H7 (cell line): ENCODE measurements at regions not wholly inside any gene's neighbourhood (a gene's known extent, or its start where the extent isn't known, plus 50 kb on each side); places are given as distances from the start of the nearest gene placed in this dataset.

Experiments
- DNase-seq: peaks from one replicate; pipeline ENCODE4 v3.0.0; 2012
- H3K27me3 ChIP-seq: 2 replicates; pipeline ENCODE4 v1.6.0; 2011; ENCODE audit warnings: mild to moderate bottlenecking, low read length; ENCODE audit not compliant: control insufficient read depth, insufficient read depth
- H3K36me3 ChIP-seq: replicated peaks from 2 replicates; pipeline ENCODE4 v1.5.1; 2011; ENCODE audit warnings: low read length; ENCODE audit not compliant: control insufficient read depth, insufficient read depth
- H3K4me3 ChIP-seq: 2 replicates; pipeline ENCODE4 v1.5.1; 2011; ENCODE audit warnings: low read depth, mild to moderate bottlenecking, control low read depth, low read length, moderate library complexity; ENCODE audit not compliant: insufficient read depth

DNA sequence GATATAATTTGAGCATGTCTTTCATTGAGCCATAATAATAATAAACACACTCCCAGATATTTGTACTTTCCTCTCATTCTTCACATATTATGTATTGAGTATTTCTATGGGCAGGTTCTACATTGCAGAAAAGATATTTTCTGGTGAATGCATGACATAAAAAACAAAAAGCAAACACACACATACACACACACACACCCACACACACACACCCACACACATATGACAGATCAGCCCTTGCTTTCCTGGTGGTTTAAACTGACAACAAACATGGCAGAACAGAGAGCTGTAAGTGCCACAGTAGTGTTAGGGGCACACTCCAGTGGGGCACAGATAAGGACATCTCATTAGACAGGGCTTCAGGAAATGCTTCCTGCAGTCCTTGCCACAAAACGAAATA, 123.3 kb upstream of the LSM8 start:
- H3K36me3 ChIP-seq = no peaks in the 10 kb centered on the region
- no peaks in the 10 kb centered on the region for H3K27me3 ChIP-seq
- no peak for DNase-seq
- H3K4me3 ChIP-seq = no peak overlapping the region

GRCh38 chr7:118061386-118061785, 122.6 kb upstream of the LSM8 start:
- no peaks in the 10 kb centered on the region for H3K36me3 ChIP-seq
- H3K27me3 ChIP-seq = no peaks in the 10 kb centered on the region
- H3K4me3 ChIP-seq = no peak overlapping the region
- no peak for DNase-seq

- no peak overlapping the region for H3K4me3 ChIP-seq
- no peak for DNase-seq
- H3K36me3 ChIP-seq = no peaks in the 10 kb centered on the region
- H3K27me3 ChIP-seq = no peaks in the 10 kb centered on the region
Measured at GRCh38 chr7:118072893-118073674, 110.9 kb upstream of the LSM8 start.

- Histone ChIP-seq H3K36me3 (no peaks in the 10 kb centered on the region), H3K4me3 (no peak overlapping the region), H3K27me3 (no peaks in the 10 kb centered on the region)
- DNase-seq = no peak
Measured at GRCh38 chr7:118075936-118076335, 108.0 kb upstream of the LSM8 start.

- no peaks in the 10 kb centered on the region for H3K27me3 ChIP-seq
- H3K4me3 ChIP-seq = no peak overlapping the region
- H3K36me3 ChIP-seq = no peaks in the 10 kb centered on the region
- no peak for DNase-seq
Measured at GRCh38 chr7:118076564-118076963, 107.4 kb upstream of the LSM8 start.

GRCh38 chr7:118078015-118078414, 105.9 kb upstream of the LSM8 start:
- H3K36me3 ChIP-seq = no peaks in the 10 kb centered on the region
- no peaks in the 10 kb centered on the region for H3K27me3 ChIP-seq
- no peak for DNase-seq
- no peak overlapping the region for H3K4me3 ChIP-seq

- no peaks in the 10 kb centered on the region for H3K27me3 ChIP-seq
- H3K4me3 ChIP-seq = no peak overlapping the region
- DNase-seq = no peak
- no peaks in the 10 kb centered on the region for H3K36me3 ChIP-seq
Measured at GRCh38 chr7:118079369-118079768, 104.6 kb upstream of the LSM8 start.

DNA sequence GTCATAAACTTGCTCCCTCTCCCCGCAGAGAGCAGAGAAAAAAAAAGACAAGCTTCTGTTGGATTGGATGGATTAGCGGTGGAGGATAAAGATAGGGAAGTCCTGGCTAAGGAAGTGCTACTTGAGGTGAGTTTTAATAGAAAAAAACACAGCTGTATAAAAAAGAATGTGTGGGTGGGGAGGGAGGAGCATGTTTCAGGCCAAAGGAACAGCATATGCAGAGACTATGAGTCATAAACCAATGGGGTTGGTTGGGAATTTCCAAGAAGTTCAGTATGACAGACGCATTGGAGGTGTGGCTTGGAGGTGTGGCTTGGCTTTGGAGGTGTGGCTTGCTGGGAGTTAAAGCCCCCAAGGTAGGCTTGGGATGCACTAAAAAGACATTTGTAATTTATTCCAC, 103.0 kb upstream of the LSM8 start:
- H3K36me3 ChIP-seq = no peaks in the 10 kb centered on the region
- H3K4me3 ChIP-seq = no peak overlapping the region
- H3K27me3 ChIP-seq = no peaks in the 10 kb centered on the region
- peak; percentile 7 for DNase-seq

DNA sequence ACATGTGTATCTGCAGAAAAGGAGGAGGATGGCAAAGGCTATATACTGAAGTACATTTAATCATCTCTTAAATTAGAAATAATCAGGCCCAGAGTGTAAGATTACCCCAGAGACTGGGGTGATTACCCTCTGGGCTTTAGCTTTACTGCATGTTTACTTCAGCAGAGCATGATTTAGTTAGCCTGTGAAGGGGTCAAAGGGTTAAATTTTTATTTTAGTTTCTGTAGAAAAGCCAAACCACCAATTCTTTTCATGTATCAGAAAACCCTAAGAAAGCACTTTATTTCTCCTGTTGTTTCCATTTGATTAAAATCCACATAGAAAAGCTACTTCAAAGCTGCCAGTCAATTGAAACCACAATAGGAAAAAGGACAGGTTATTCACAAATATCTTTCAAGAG, 101.5 kb upstream of the LSM8 start:
- no peak for DNase-seq
- H3K36me3 ChIP-seq = no peaks in the 10 kb centered on the region
- no peak overlapping the region for H3K4me3 ChIP-seq
- no peaks in the 10 kb centered on the region for H3K27me3 ChIP-seq

DNA sequence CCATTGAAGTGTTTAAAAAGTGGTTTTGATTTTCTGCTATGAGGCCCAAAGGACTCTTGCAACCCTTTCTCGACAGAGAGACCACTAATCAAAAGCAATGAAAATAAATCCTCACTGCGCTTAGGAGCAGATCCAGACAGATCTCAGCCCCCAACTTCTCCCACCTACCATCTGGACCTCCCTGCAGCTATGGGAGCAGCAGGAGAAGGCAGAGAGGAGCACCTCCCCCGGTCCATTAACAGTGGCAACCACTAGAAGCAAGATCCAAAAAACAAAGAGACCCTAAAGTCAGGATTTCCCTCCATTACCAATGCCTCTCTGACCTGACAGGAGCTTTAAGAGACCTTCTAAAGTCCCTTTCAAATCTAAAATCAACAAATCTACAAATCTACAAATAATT, 99.0 kb upstream of the LSM8 start:
- H3K36me3 ChIP-seq = no peaks in the 10 kb centered on the region
- H3K4me3 ChIP-seq = no peak overlapping the region
- no peaks in the 10 kb centered on the region for H3K27me3 ChIP-seq
- DNase-seq = no peak

- no peak for DNase-seq
- H3K4me3 ChIP-seq = no peak overlapping the region
- H3K36me3 ChIP-seq = no peaks in the 10 kb centered on the region
- no peaks in the 10 kb centered on the region for H3K27me3 ChIP-seq
Measured at GRCh38 chr7:118087126-118087525, 96.8 kb upstream of the LSM8 start.

DNA sequence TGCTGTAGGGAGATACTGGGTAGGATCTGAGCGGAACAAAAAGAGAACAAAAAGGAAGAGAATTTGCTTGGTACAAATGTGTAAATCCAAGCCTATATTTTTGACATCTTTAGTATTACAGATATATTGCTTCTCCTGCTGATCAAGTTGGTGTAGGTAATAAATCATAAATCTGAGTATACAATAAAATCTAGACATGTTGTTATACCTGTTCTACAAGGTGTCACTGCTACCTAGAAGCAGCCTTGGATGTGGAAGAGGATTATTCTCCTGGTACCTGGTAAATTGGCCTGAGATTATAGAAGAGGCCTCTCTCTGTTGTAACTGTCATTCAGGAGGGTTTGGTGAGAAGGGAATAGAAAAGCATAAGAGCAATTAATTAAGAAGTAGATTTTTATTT, 89.9 kb upstream of the LSM8 start:
- H3K36me3 ChIP-seq = no peaks in the 10 kb centered on the region
- no peak for DNase-seq
- H3K27me3 ChIP-seq = no peaks in the 10 kb centered on the region
- H3K4me3 ChIP-seq = no peak overlapping the region

GRCh38 chr7:118104812-118105441, 79.0 kb upstream of the LSM8 start:
- no peak overlapping the region for H3K4me3 ChIP-seq
- H3K36me3 ChIP-seq = no peaks in the 10 kb centered on the region
- no peak for DNase-seq
- H3K27me3 ChIP-seq = no peaks in the 10 kb centered on the region

- DNase-seq = no peak
- no peak overlapping the region for H3K4me3 ChIP-seq
Measured at GRCh38 chr7:118109607-118110006, 74.4 kb upstream of the LSM8 start.

GRCh38 chr7:118110178-118110925, 73.6 kb upstream of the LSM8 start:
- H3K27me3 ChIP-seq = no peaks in the 10 kb centered on the region
- DNase-seq = no peak
- H3K36me3 ChIP-seq = no peaks in the 10 kb centered on the region
- H3K4me3 ChIP-seq = no peak overlapping the region

More at GRCh38 chr7:118109607-118110006, 74.4 kb upstream of the LSM8 start:
- Histone ChIP-seq H3K36me3 (no peaks in the 10 kb centered on the region), H3K27me3 (no peaks in the 10 kb centered on the region)
